HG02763 (cell line): ENCODE measurements at regions not wholly inside any gene's neighbourhood (a gene's known extent, or its start where the extent isn't known, plus 50 kb on each side); places are given as distances from the start of the nearest gene placed in this dataset.
"Not testable (repeated sequence)": the region's sequence is repeated elsewhere in the genome, so short reads cannot be mapped to it uniquely, and the experiment has no call there.

Experiments used
- ATAC-seq: cut with Tn5 transposase; IDR thresholded peaks from one replicate; pipeline ENCODE4 v1.9.1; 2021; ENCODE audit warnings: mild to moderate bottlenecking, moderate library complexity; ENCODE audit not compliant: unreplicated experiment

- ATAC-seq: no peak
Measured at GRCh38 chr3:159879146-159879545, 109.5 kb upstream of the IL12A start.

GRCh38 chr3:159879598-159879997, 109.0 kb upstream of the IL12A start:
- no peak for ATAC-seq

GRCh38 chr3:159881208-159881607, 107.4 kb upstream of the IL12A start:
- no peak for ATAC-seq

GRCh38 chr3:159881828-159882309, 106.8 kb upstream of the IL12A start:
- ATAC-seq: no peak

- no peak for ATAC-seq
Measured at GRCh38 chr3:159882367-159882766, 106.3 kb upstream of the IL12A start.

GRCh38 chr3:159882790-159883779, 105.5 kb upstream of the IL12A start:
- no peak for ATAC-seq

GRCh38 chr3:159884661-159885402, 103.8 kb upstream of the IL12A start:
- ATAC-seq: peak; percentile 52

- peak; percentile 51 for ATAC-seq
Measured at GRCh38 chr3:159886050-159886449, 102.6 kb upstream of the IL12A start.

GRCh38 chr3:159886530-159886929, 102.1 kb upstream of the IL12A start:
- not testable (repeated sequence) for ATAC-seq

- ATAC-seq: no peak
Measured at GRCh38 chr3:159887168-159887567, 101.5 kb upstream of the IL12A start.

- no peak for ATAC-seq
Measured at GRCh38 chr3:159887911-159888310, 100.7 kb upstream of the IL12A start.

GRCh38 chr3:159892171-159892795, 96.4 kb upstream of the IL12A start:
- no peak for ATAC-seq

- ATAC-seq: no peak
Measured at GRCh38 chr3:159892801-159893200, 95.8 kb upstream of the IL12A start.

- no peak for ATAC-seq
Measured at GRCh38 chr3:159894386-159894785, 94.2 kb upstream of the IL12A start.

GRCh38 chr3:159895430-159895829, 93.2 kb upstream of the IL12A start:
- ATAC-seq: no peak

GRCh38 chr3:159896543-159896942, 92.1 kb upstream of the IL12A start:
- ATAC-seq: no peak

- no peak for ATAC-seq
Measured at GRCh38 chr3:159897331-159898075, 91.1 kb upstream of the IL12A start.

GRCh38 chr3:159898147-159898546, 90.5 kb upstream of the IL12A start:
- ATAC-seq: no peak

GRCh38 chr3:159899166-159899565, 89.5 kb upstream of the IL12A start:
- no peak for ATAC-seq

GRCh38 chr3:159902546-159903314, 85.9 kb upstream of the IL12A start:
- ATAC-seq: peak; percentile 57
